ENCODE measurements at regions not wholly inside any gene's neighbourhood (a gene's known extent, or its start where the extent isn't known, plus 50 kb on each side); places are given as distances from the start of the nearest gene placed in this dataset.

- DNase-seq: no peak
These were observed 225.7 kb downstream of the DPH6 start for GRCh38 chr15:35320158-35320780.

GRCh38 chr15:35319354-35319753 lies 226.6 kb downstream of the DPH6 start:
- no peak for DNase-seq

GRCh38 chr15:35317217-35317616 lies 228.7 kb downstream of the DPH6 start:
- no peak for DNase-seq

GRCh38 chr15:35312344-35312743 lies 227.2 kb upstream of the NANOGP8 start:
- no peak for DNase-seq

GRCh38 chr15:35311615-35312014 lies 226.5 kb upstream of the NANOGP8 start:
- DNase-seq: no peak

- DNase-seq: peak; percentile 74
These were observed 224.8 kb upstream of the NANOGP8 start for GRCh38 chr15:35309886-35310285.

GRCh38 chr15:35308802-35309201 lies 223.7 kb upstream of the NANOGP8 start:
- DNase-seq: peak; percentile 95

GRCh38 chr15:35307676-35308075 lies 222.6 kb upstream of the NANOGP8 start:
- no peak for DNase-seq

GRCh38 chr15:35307026-35307425 lies 221.9 kb upstream of the NANOGP8 start:
- DNase-seq: no peak

GRCh38 chr15:35306361-35306981 lies 221.4 kb upstream of the NANOGP8 start:
- peak; percentile 87 for DNase-seq

- peak; percentile 96 for DNase-seq
These were observed 220.9 kb upstream of the NANOGP8 start for GRCh38 chr15:35305946-35306345.

- DNase-seq: no peak
These were observed 220.0 kb upstream of the NANOGP8 start for GRCh38 chr15:35305031-35305550.

- no peak for DNase-seq
These were observed 219.3 kb upstream of the NANOGP8 start for GRCh38 chr15:35304389-35304788.

- no peak for DNase-seq
These were observed 217.2 kb upstream of the NANOGP8 start for GRCh38 chr15:35302334-35302733.

GRCh38 chr15:35301088-35301487 lies 216.0 kb upstream of the NANOGP8 start:
- DNase-seq: no peak

GRCh38 chr15:35299059-35299735 lies 214.1 kb upstream of the NANOGP8 start:
- no peak for DNase-seq

GRCh38 chr15:35298509-35298908 lies 213.4 kb upstream of the NANOGP8 start:
- no peak for DNase-seq

- peak; percentile 80 for DNase-seq
These were observed 208.4 kb upstream of the NANOGP8 start for GRCh38 chr15:35293353-35294130.

GRCh38 chr15:35290301-35290721 lies 205.2 kb upstream of the NANOGP8 start:
- no peak for DNase-seq

- peak; percentile 76 for DNase-seq
These were observed 204.0 kb upstream of the NANOGP8 start for GRCh38 chr15:35289024-35289617.

- no peak for DNase-seq
These were observed 203.5 kb upstream of the NANOGP8 start for GRCh38 chr15:35288580-35288979.

- DNase-seq: no peak
These were observed 201.6 kb upstream of the NANOGP8 start for GRCh38 chr15:35286721-35287120.
